ENCODE measurements at regions not wholly inside any gene's neighbourhood (a gene's known extent, or its start where the extent isn't known, plus 50 kb on each side); places are given as distances from the start of the nearest gene placed in this dataset.

- POLR2A ChIA-PET = no interaction called here
- BruUV-seq (replicated peaks) = no TSS peak
- in situ Hi-C loops (cut with HindIII; ENCODE audit: low pct_unique_long_range_greater_than_20kb, low sequenced_read_pairs) = no loop called here
These were observed 87.7 kb upstream of the LSM6 start for GRCh38 chr4:146087856-146088255.

GRCh38 chr4:146076081-146076480, 99.4 kb upstream of the LSM6 start:
- H3K27me3 ChIP-seq (ENCODE audit: control insufficient read depth, insufficient read depth, low read length) = no peaks in the 10 kb centered on the region; the same call in 1 of the 2 replicates
- intact Hi-C loops (cut with micrococcal nuclease; ENCODE audit: unreplicated experiment) (no loop called here), in situ Hi-C loops (cut with HindIII; ENCODE audit: low pct_unique_long_range_greater_than_20kb, low sequenced_read_pairs) (no loop called here)
- TF ChIP-seq CTCF (IDR thresholded peaks at IDR 0.05) (no peak), TCF7L2 (IDR thresholded peaks at IDR 0.05; ENCODE audit: low read depth, low read length) (no peak), REST (IDR thresholded peaks at IDR 0.05; ENCODE audit: insufficient read depth in 1 of 2, low read depth in 2 of 2, low read length in 1 of 2) (no peak), SIN3A (IDR thresholded peaks at IDR 0.05; ENCODE audit: borderline replicate concordance, insufficient read depth, low read depth, low read length) (no peak), POLR2AphosphoS5 (IDR thresholded peaks at IDR 0.05; ENCODE audit: low read depth, low read length) (no peak)
- no peaks in the 10 kb centered on the region for H3K4me1 ChIP-seq (ENCODE audit: control insufficient read depth, insufficient read depth, low read length)
- no peaks in the 10 kb centered on the region for H3K9me3 ChIP-seq (ENCODE audit: control insufficient read depth, insufficient read depth, low read depth, low read length)
- ATAC-seq (no peak), DNase-seq (ENCODE audit: low read depth, low spot score) (no peak)
- CTCF ChIA-PET = no interaction called here
- POLR2A ChIA-PET = no interaction called here
- no TSS peak for BruUV-seq (replicated peaks)
- H3K36me3 ChIP-seq (ENCODE audit: control insufficient read depth, insufficient read depth, low read length) = no peaks in the 10 kb centered on the region
- no peak overlapping the region for H3K27ac ChIP-seq (ENCODE audit: low read length)
- H3K4me3 ChIP-seq (ENCODE audit: low read depth in 2 of 2, low read length in 2 of 2) = no peak overlapping the region

More at GRCh38 chr4:146087856-146088255, 87.7 kb upstream of the LSM6 start:
- no peaks in the 10 kb centered on the region for H3K4me1 ChIP-seq (ENCODE audit: control insufficient read depth, insufficient read depth, low read length)
- H3K27me3 ChIP-seq (ENCODE audit: control insufficient read depth, insufficient read depth, low read length) = no peaks in the 10 kb centered on the region
- ATAC-seq (no peak), DNase-seq (ENCODE audit: low read depth, low spot score) (no peak)
- intact Hi-C loops (cut with micrococcal nuclease; ENCODE audit: unreplicated experiment) = no loop called here
- no peaks in the 10 kb centered on the region for H3K36me3 ChIP-seq (ENCODE audit: control insufficient read depth, insufficient read depth, low read length)
- CTCF ChIA-PET = no interaction called here
- H3K9me3 ChIP-seq (ENCODE audit: control insufficient read depth, insufficient read depth, low read depth, low read length) = no peaks in the 10 kb centered on the region
- no peak overlapping the region for H3K27ac ChIP-seq (ENCODE audit: low read length)
- no peak overlapping the region for H3K4me3 ChIP-seq (ENCODE audit: low read depth in 2 of 2, low read length in 2 of 2)
- no peak for TF ChIP-seq POLR2AphosphoS5 (IDR thresholded peaks at IDR 0.05; ENCODE audit: low read depth, low read length)
- no peak for TF ChIP-seq SIN3A (IDR thresholded peaks at IDR 0.05; ENCODE audit: borderline replicate concordance, insufficient read depth, low read depth, low read length)
- TF ChIP-seq REST (IDR thresholded peaks at IDR 0.05; ENCODE audit: insufficient read depth in 1 of 2, low read depth in 2 of 2, low read length in 1 of 2) = no peak
- TF ChIP-seq TCF7L2 (IDR thresholded peaks at IDR 0.05; ENCODE audit: low read depth, low read length) = no peak
- TF ChIP-seq CTCF (IDR thresholded peaks at IDR 0.05) = no peak
